ENCODE measurements at regions not wholly inside any gene's neighbourhood (a gene's known extent, or its start where the extent isn't known, plus 50 kb on each side); places are given as distances from the start of the nearest gene placed in this dataset.
A peak's percentile ranks its signal among the peaks of the same experiment; 100 is the strongest.

GRCh38 chr17:69858460-69858859 lies 216.6 kb upstream of the KCNJ16 start:
- H3K79me2 ChIP-seq (ENCODE audit: insufficient read depth, low read length), result no peaks in the 10 kb centered on the region
- ChIA-PET POLR2A (no interaction called here), CTCF (ENCODE audit: low intra/inter-chr PET ratio, low total read pairs) (no interaction called here)
- intact Hi-C loops (cut with micrococcal nuclease; ENCODE audit: unreplicated experiment) (no loop called here), in situ Hi-C loops (cut with HindIII; ENCODE audit: extremely low pct_ligation_motif_present, low pct_unique_long_range_greater_than_20kb) (no loop called here)
- FAIRE-seq, result no peak
- BruUV-seq (replicated peaks), result no TSS peak
- TF ChIP-seq ZNF382 (CRISPR knock-in tag; IDR thresholded peaks at IDR 0.05; ENCODE audit: borderline replicate concordance) (peak; percentile 65; the same call in 1 of the 2 replicates), ZSCAN25 (CRISPR knock-in tag; IDR thresholded peaks at IDR 0.05) (no peak)
- under 1% methylated on average over 3 of the region's 3 CpGs for WGBS (ENCODE audit: low lambda C conversion rate)
- no peak overlapping the region for H3K27ac ChIP-seq (ENCODE audit: extremely low read length, insufficient read depth, low read length)
- no peaks in the 10 kb centered on the region for H3K4me1 ChIP-seq (ENCODE audit: insufficient read depth, low read length)
- peaks cover 87% of the 10 kb centered on the region for H3K9me3 ChIP-seq (ENCODE audit: low read length)
- H3K9ac ChIP-seq (ENCODE audit: insufficient read depth, low read depth, low read length), result no peak overlapping the region
- ATAC-seq, result no peak
- H3K4me3 ChIP-seq (replicated peaks in 1 of 3; ENCODE audit: insufficient read depth in 1 of 3, low read depth in 2 of 3, low read length in 3 of 3), result no peak overlapping the region
- DNase-seq (ENCODE audit: low spot score), result no peak
- H3K36me3 ChIP-seq (replicated peaks in 1 of 2; ENCODE audit: control insufficient read depth in 1 of 2, insufficient read depth in 2 of 2, low read length in 2 of 2), result no peaks in the 10 kb centered on the region
- no peak overlapping the region for H2AFZ ChIP-seq (ENCODE audit: low read length)
- H3K27me3 ChIP-seq (ENCODE audit: control insufficient read depth in 1 of 2, insufficient read depth in 2 of 2, low read length in 2 of 2), result no peaks in the 10 kb centered on the region
- no peak overlapping the region for H3K4me2 ChIP-seq (ENCODE audit: low read depth, low read length)
- no peaks in the 10 kb centered on the region for H4K20me1 ChIP-seq (ENCODE audit: insufficient read depth, low read length)

- Histone ChIP-seq H4K20me1 (ENCODE audit: insufficient read depth, low read length) (no peaks in the 10 kb centered on the region), H3K36me3 (replicated peaks in 1 of 2; ENCODE audit: control insufficient read depth in 1 of 2, insufficient read depth in 2 of 2, low read length in 2 of 2) (no peaks in the 10 kb centered on the region), H2AFZ (ENCODE audit: low read length) (no peak overlapping the region), H3K4me2 (ENCODE audit: low read depth, low read length) (no peak overlapping the region), H3K4me1 (ENCODE audit: insufficient read depth, low read length) (no peaks in the 10 kb centered on the region), H3K79me2 (ENCODE audit: insufficient read depth, low read length) (no peaks in the 10 kb centered on the region), H3K27ac (ENCODE audit: extremely low read length, insufficient read depth, low read length) (no peak overlapping the region), H3K9me3 (ENCODE audit: low read length) (peaks cover 87% of the 10 kb centered on the region), H3K4me3 (replicated peaks in 1 of 3; ENCODE audit: insufficient read depth in 1 of 3, low read depth in 2 of 3, low read length in 3 of 3) (no peak overlapping the region), H3K9ac (ENCODE audit: insufficient read depth, low read depth, low read length) (no peak overlapping the region), H3K27me3 (ENCODE audit: control insufficient read depth in 1 of 2, insufficient read depth in 2 of 2, low read length in 2 of 2) (no peaks in the 10 kb centered on the region)
- no TSS peak for BruUV-seq (replicated peaks)
- POLR2A ChIA-PET, result no interaction called here
- no peak for FAIRE-seq
- no peak for DNase-seq (ENCODE audit: low spot score)
- 18% methylated on average over 3 of the region's 3 CpGs for WGBS (ENCODE audit: low lambda C conversion rate)
- no peak for ATAC-seq
- in situ Hi-C loops (cut with HindIII; ENCODE audit: extremely low pct_ligation_motif_present, low pct_unique_long_range_greater_than_20kb) (no loop called here), intact Hi-C loops (cut with micrococcal nuclease; ENCODE audit: unreplicated experiment) (no loop called here)
- TF ChIP-seq TFE3 (CRISPR knock-in tag; IDR thresholded peaks at IDR 0.05), result no peak
- TF ChIP-seq FOXO1 (CRISPR knock-in tag; IDR thresholded peaks at IDR 0.05), result no peak
- no peak for TF ChIP-seq REXO4 (CRISPR knock-in tag; IDR thresholded peaks at IDR 0.05; ENCODE audit: borderline replicate concordance)
- TF ChIP-seq BCL3 (CRISPR knock-in tag; IDR thresholded peaks at IDR 0.05), result no peak
- no peak for TF ChIP-seq ZNF597 (CRISPR knock-in tag; IDR thresholded peaks at IDR 0.05)
- no peak for TF ChIP-seq MEIS2 (CRISPR knock-in tag; IDR thresholded peaks at IDR 0.05)
- no peak for TF ChIP-seq CENPBD1 (CRISPR knock-in tag; IDR thresholded peaks at IDR 0.05; ENCODE audit: borderline replicate concordance, low read depth)
- no peak for TF ChIP-seq PREB (CRISPR knock-in tag; IDR thresholded peaks at IDR 0.05)
- CTCF ChIA-PET (ENCODE audit: low intra/inter-chr PET ratio, low total read pairs), result no interaction called here
Observed at GRCh38 chr17:69860142-69860680, 214.8 kb upstream of the KCNJ16 start.

Measured in HepG2 (cell line).